DND-41 (cell line): ENCODE measurements at regions not wholly inside any gene's neighbourhood (a gene's known extent, or its start where the extent isn't known, plus 50 kb on each side); places are given as distances from the start of the nearest gene placed in this dataset.

ENCODE experiments used
- ATAC-seq: fragments of 200-7000 bp; cut with Tn5 transposase; 3 replicates; pipeline ENCODE4 v1.9.1; 2021; ENCODE audit warnings: low read depth; ENCODE audit not compliant: insufficient read depth
- DNase-seq: peaks from one replicate; pipeline ENCODE4 v3.0.0-alpha.2; 2020
- H2AFZ ChIP-seq: 2 replicates; pipeline ENCODE4 v1.6.0; 2012; ENCODE audit warnings: low read depth, low read length
- H3K27ac ChIP-seq: 2 replicates; pipeline ENCODE4 v1.5.1; 2012; ENCODE audit warnings: low read length, inconsistent platforms
- H3K27me3 ChIP-seq: fragments of 200-600 bp; sonication (generic); 2 replicates; pipeline ENCODE4 v1.6.0; 2012; ENCODE audit warnings: low read length, mild to moderate bottlenecking, inconsistent platforms; ENCODE audit not compliant: insufficient read depth, poor library complexity
- H3K36me3 ChIP-seq: 2 replicates; pipeline ENCODE4 v1.5.1; 2012; ENCODE audit warnings: low read length, inconsistent platforms; ENCODE audit not compliant: insufficient read depth
- H3K4me1 ChIP-seq: 2 replicates; pipeline ENCODE4 v1.5.1; 2012; ENCODE audit warnings: mild to moderate bottlenecking, low read length; ENCODE audit not compliant: insufficient read depth
- H3K4me2 ChIP-seq: 2 replicates; pipeline ENCODE4 v1.6.0; 2012; ENCODE audit warnings: mild to moderate bottlenecking, moderate library complexity, low read length, inconsistent platforms; ENCODE audit not compliant: insufficient read depth
- H3K4me3 ChIP-seq, 2 experiments: fragments of 200-600 bp in 1 of 2; shearing (Covaris generic) in 1 of 2; 2 replicates each; pipeline ENCODE4 v1.5.1; 2012 to 2016; ENCODE audit warnings: inconsistent platforms in 2 of 2, low read length in 2 of 2, mild to moderate bottlenecking in 2 of 2, low read depth in 1 of 2, moderate library complexity in 1 of 2
- H3K79me2 ChIP-seq: 2 replicates; pipeline ENCODE4 v1.6.0; 2012; ENCODE audit warnings: low read length, inconsistent platforms; ENCODE audit not compliant: insufficient read depth
- H3K9ac ChIP-seq: 2 replicates; pipeline ENCODE4 v1.6.0; 2012; ENCODE audit warnings: low read depth, mild to moderate bottlenecking, inconsistent platforms, low read length, moderate library complexity
- H3K9me3 ChIP-seq: 2 replicates; pipeline ENCODE4 v1.5.1; 2012; ENCODE audit warnings: low read length, moderate library complexity, mild to moderate bottlenecking, inconsistent platforms; ENCODE audit not compliant: insufficient read depth, severe bottlenecking
- H4K20me1 ChIP-seq: 2 replicates; pipeline ENCODE4 v1.6.0; 2012; ENCODE audit warnings: low read length; ENCODE audit not compliant: insufficient read depth
- CTCF ChIP-seq: IDR thresholded peaks from 2 replicates; pipeline ENCODE4 v1.5.1; 2012; ENCODE audit warnings: borderline replicate concordance, low read length, moderate library complexity, mild to moderate bottlenecking; ENCODE audit not compliant: poor library complexity, severe bottlenecking; ENCODE audit errors: extremely low read depth
- EZH2 ChIP-seq: IDR thresholded peaks from 3 replicates; pipeline ENCODE4 v1.6.1; 2012; ENCODE audit warnings: borderline replicate concordance, low read depth, mild to moderate bottlenecking, moderate library complexity, low read length, inconsistent platforms; ENCODE audit not compliant: severe bottlenecking

GRCh38 chr16:5882087-5882640, 784.6 kb upstream of the EEF2KMT start:
- TF ChIP-seq CTCF (no peak), EZH2 (no peak)
- DNase-seq (no peak), ATAC-seq (no peak)
- Histone ChIP-seq H3K27ac (no peak overlapping the region), H4K20me1 (no peaks in the 10 kb centered on the region), H3K27me3 (peaks cover 3% of the 10 kb centered on the region), H3K79me2 (no peaks in the 10 kb centered on the region), H3K4me1 (no peaks in the 10 kb centered on the region), H3K9ac (no peak overlapping the region), H3K9me3 (no peaks in the 10 kb centered on the region), H3K36me3 (no peaks in the 10 kb centered on the region), H3K4me3 (no peak overlapping the region), H2AFZ (no peak overlapping the region), H3K4me2 (no peak overlapping the region)

DNA sequence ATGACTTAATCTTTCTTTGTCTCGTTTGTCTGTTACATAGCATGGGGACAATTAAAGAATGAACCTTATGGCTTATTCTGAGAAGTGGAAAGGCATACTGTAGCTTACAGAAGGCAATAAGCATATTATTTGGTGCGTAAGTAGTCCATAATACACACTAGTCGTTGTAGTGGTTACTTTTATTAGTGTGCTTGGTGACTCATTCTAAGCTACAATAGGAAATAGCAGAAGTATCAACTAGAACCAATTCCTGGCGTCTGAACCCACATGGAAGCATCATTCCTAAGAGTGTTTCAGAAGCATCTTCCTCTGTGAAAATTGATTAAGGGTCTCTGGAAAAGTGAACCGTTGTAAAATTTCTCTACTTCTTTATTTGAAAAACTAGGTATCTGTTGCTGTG, 777.8 kb upstream of the EEF2KMT start:
- Histone ChIP-seq H3K27ac (no peak overlapping the region), H3K4me2 (no peak overlapping the region), H3K4me1 (no peaks in the 10 kb centered on the region), H3K27me3 (no peaks in the 10 kb centered on the region), H3K9ac (no peak overlapping the region), H3K9me3 (no peaks in the 10 kb centered on the region), H2AFZ (no peak overlapping the region), H3K36me3 (no peaks in the 10 kb centered on the region), H3K4me3 (no peak overlapping the region), H4K20me1 (no peaks in the 10 kb centered on the region), H3K79me2 (no peaks in the 10 kb centered on the region)
- ATAC-seq = no peak
- no peak for DNase-seq
- TF ChIP-seq EZH2 = no peak
- TF ChIP-seq CTCF = no peak

GRCh38 chr16:5874899-5875298, 777.3 kb upstream of the EEF2KMT start:
- Histone ChIP-seq H3K27me3 (no peaks in the 10 kb centered on the region), H4K20me1 (no peaks in the 10 kb centered on the region), H3K9ac (no peak overlapping the region), H3K4me2 (no peak overlapping the region), H3K27ac (no peak overlapping the region), H3K9me3 (no peaks in the 10 kb centered on the region), H3K36me3 (no peaks in the 10 kb centered on the region), H3K4me3 (no peak overlapping the region), H3K4me1 (no peaks in the 10 kb centered on the region), H3K79me2 (no peaks in the 10 kb centered on the region), H2AFZ (no peak overlapping the region)
- DNase-seq = no peak
- no peak for TF ChIP-seq CTCF
- no peak for TF ChIP-seq EZH2
- ATAC-seq = no peak

DNA sequence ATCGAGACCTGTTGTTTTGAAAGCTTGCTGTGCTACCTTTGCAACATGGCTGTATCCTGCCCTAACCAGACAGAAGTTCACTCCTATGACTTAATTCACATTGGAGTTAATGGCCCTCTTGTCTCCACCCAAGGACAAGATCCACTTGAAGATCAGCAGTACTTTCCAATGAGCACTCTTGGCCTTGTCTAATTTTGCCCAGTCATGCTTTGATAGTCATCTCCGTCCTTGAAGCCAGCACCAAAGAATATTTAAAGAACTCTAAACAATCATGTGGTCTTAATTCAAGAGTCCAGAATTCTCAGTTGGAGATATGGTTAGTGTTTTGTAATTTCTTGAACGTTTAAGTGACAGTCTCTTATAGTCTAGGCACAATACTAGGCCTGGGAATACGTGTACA, 775.6 kb upstream of the EEF2KMT start:
- ATAC-seq (no peak), DNase-seq (no peak)
- H3K79me2 ChIP-seq = no peaks in the 10 kb centered on the region
- no peak overlapping the region for H2AFZ ChIP-seq
- H3K9ac ChIP-seq = no peak overlapping the region
- H3K27me3 ChIP-seq = no peaks in the 10 kb centered on the region
- no peaks in the 10 kb centered on the region for H4K20me1 ChIP-seq
- no peaks in the 10 kb centered on the region for H3K36me3 ChIP-seq
- no peak overlapping the region for H3K4me3 ChIP-seq
- H3K4me1 ChIP-seq = no peaks in the 10 kb centered on the region
- TF ChIP-seq EZH2 (no peak), CTCF (no peak)
- no peak overlapping the region for H3K4me2 ChIP-seq
- no peak overlapping the region for H3K27ac ChIP-seq
- H3K9me3 ChIP-seq = no peaks in the 10 kb centered on the region
